ENCODE measurements at regions not wholly inside any gene's neighbourhood (a gene's known extent, or its start where the extent isn't known, plus 50 kb on each side); places are given as distances from the start of the nearest gene placed in this dataset.

GRCh38 chr10:4474829-4475228 is 351.2 kb upstream of the AKR1E2 start:
- TF ChIP-seq CTCF (IDR thresholded peaks at IDR 0.05; ENCODE audit: extremely low read depth, missing control alignments) = no peak
- DNase-seq (ENCODE audit: low spot score) = no peak

- TF ChIP-seq CTCF (IDR thresholded peaks at IDR 0.05; ENCODE audit: extremely low read depth, missing control alignments) = no peak
- DNase-seq (ENCODE audit: low spot score) = no peak
Measured at GRCh38 chr10:4473977-4474376, 352.0 kb upstream of the AKR1E2 start.

GRCh38 chr10:4472190-4472904 is 353.7 kb upstream of the AKR1E2 start:
- TF ChIP-seq CTCF (IDR thresholded peaks at IDR 0.05; ENCODE audit: extremely low read depth, missing control alignments) = no peak
- no peak for DNase-seq (ENCODE audit: low spot score)

- TF ChIP-seq CTCF (IDR thresholded peaks at IDR 0.05; ENCODE audit: extremely low read depth, missing control alignments) = no peak
- no peak for DNase-seq (ENCODE audit: low spot score)
Measured at GRCh38 chr10:4470231-4470835, 355.7 kb upstream of the AKR1E2 start.

GRCh38 chr10:4467481-4467880 is 358.5 kb upstream of the AKR1E2 start:
- no peak for DNase-seq (ENCODE audit: low spot score)
- TF ChIP-seq CTCF (IDR thresholded peaks at IDR 0.05; ENCODE audit: extremely low read depth, missing control alignments) = no peak

GRCh38 chr10:4460267-4460666 is 365.7 kb upstream of the AKR1E2 start:
- no peak for TF ChIP-seq CTCF (IDR thresholded peaks at IDR 0.05; ENCODE audit: extremely low read depth, missing control alignments)
- no peak for DNase-seq (ENCODE audit: low spot score)

GRCh38 chr10:4459531-4459930 is 366.5 kb upstream of the AKR1E2 start:
- DNase-seq (ENCODE audit: low spot score) = no peak
- TF ChIP-seq CTCF (IDR thresholded peaks at IDR 0.05; ENCODE audit: extremely low read depth, missing control alignments) = no peak

Data from GM20000 (cell line).